HUDEP-2 (cell line): ENCODE measurements at regions not wholly inside any gene's neighbourhood (a gene's known extent, or its start where the extent isn't known, plus 50 kb on each side); places are given as distances from the start of the nearest gene placed in this dataset.
"Not testable (repeated sequence)": the region's sequence is repeated elsewhere in the genome, so short reads cannot be mapped to it uniquely, and the experiment has no call there.

Experiments
- DNase-seq, 76 experiments: peaks; one replicate each; lab custom pipeline; 2025; ENCODE audit not compliant: unreplicated experiment in 76 of 76; lab: John Stamatoyannopoulos, UW

- no peak for DNase-seq
Measured at GRCh38 chr6:71681234-71681867, 205.0 kb upstream of the RIMS1 start.

GRCh38 chr6:71686021-71686677, 200.2 kb upstream of the RIMS1 start:
- not testable (repeated sequence) for DNase-seq

- no peak for DNase-seq
Measured at GRCh38 chr6:71698702-71699101, 187.6 kb upstream of the RIMS1 start.

GRCh38 chr6:71706523-71706922, 179.8 kb upstream of the RIMS1 start:
- no peak for DNase-seq

GRCh38 chr6:71707059-71707458, 179.3 kb upstream of the RIMS1 start:
- no peak for DNase-seq

GRCh38 chr6:71720705-71721104, 165.6 kb upstream of the RIMS1 start:
- no peak for DNase-seq

- DNase-seq = no peak
Measured at GRCh38 chr6:71721642-71722041, 164.7 kb upstream of the RIMS1 start.

GRCh38 chr6:71722736-71723135, 163.6 kb upstream of the RIMS1 start:
- no peak for DNase-seq

GRCh38 chr6:71724456-71725125, 161.8 kb upstream of the RIMS1 start:
- DNase-seq = no peak

GRCh38 chr6:71725126-71725470, 161.3 kb upstream of the RIMS1 start:
- no peak for DNase-seq

- DNase-seq = no peak
Measured at GRCh38 chr6:71726121-71726520, 160.2 kb upstream of the RIMS1 start.

GRCh38 chr6:71727632-71728294, 158.6 kb upstream of the RIMS1 start:
- DNase-seq = no peak

- DNase-seq = no peak
Measured at GRCh38 chr6:71730284-71730683, 156.1 kb upstream of the RIMS1 start.

GRCh38 chr6:71733970-71734899, 152.1 kb upstream of the RIMS1 start:
- DNase-seq = no peak

- DNase-seq = no peak
Measured at GRCh38 chr6:71737953-71738352, 148.4 kb upstream of the RIMS1 start.

- no peak for DNase-seq
Measured at GRCh38 chr6:71745525-71745924, 140.8 kb upstream of the RIMS1 start.

GRCh38 chr6:71766146-71766760, 120.1 kb upstream of the RIMS1 start:
- no peak for DNase-seq

GRCh38 chr6:71766796-71767195, 119.6 kb upstream of the RIMS1 start:
- DNase-seq = no peak

- DNase-seq = no peak
Measured at GRCh38 chr6:71768356-71768755, 118.0 kb upstream of the RIMS1 start.

- no peak for DNase-seq
Measured at GRCh38 chr6:71808865-71809264, 77.5 kb upstream of the RIMS1 start.
